IMR-90 (cell line): ENCODE measurements at regions not wholly inside any gene's neighbourhood (a gene's known extent, or its start where the extent isn't known, plus 50 kb on each side); places are given as distances from the start of the nearest gene placed in this dataset.
A peak's percentile ranks its signal among the peaks of the same experiment; 100 is the strongest.

ENCODE experiments used
- ATAC-seq: fragments of 200-7000 bp; cut with Tn5 transposase; 2 replicates; pipeline ENCODE4 v1.9.1; 2020; ENCODE audit warnings: low read depth, mild to moderate bottlenecking, moderate library complexity
- BruUV-seq: library from RNA; stranded (reverse); fragments of 400-500 nt; replicated peaks from 2 replicates; lab custom pipeline; 2021; lab: Mats Ljungman, UMichigan
- CTCF ChIA-PET: fragments of 300-600 bp; formaldehyde crosslinking; extraction: SDS; loops from one replicate; lab custom pipeline; 2021; ENCODE audit warnings: antibody characterized with exemption; lab: Yijun Ruan, JAX
- POLR2A ChIA-PET: fragments of 300-600 bp; sonication (Branson Sonifier 250); formaldehyde crosslinking; loops from one replicate; lab custom pipeline; 2022; ENCODE audit warnings: antibody characterized with exemption; ENCODE audit not compliant: unreplicated experiment; lab: Charles Lee
- DNase-seq: peaks from one replicate; pipeline ENCODE4 v3.0.0; 2013
- H2AFZ ChIP-seq: replicated peaks from 2 replicates; pipeline ENCODE3; 2013; ENCODE audit warnings: low read length, mild to moderate bottlenecking; ENCODE audit not compliant: poor library complexity
- H2AK5ac ChIP-seq: 2 replicates; pipeline ENCODE4 v1.6.1; 2013; ENCODE audit warnings: low read depth, low read length, inconsistent platforms
- H2AK9ac ChIP-seq: replicated peaks from 2 replicates; pipeline ENCODE3; 2013; ENCODE audit warnings: mild to moderate bottlenecking, low read depth, low read length, moderate library complexity; ENCODE audit not compliant: poor library complexity
- H2BK120ac ChIP-seq: 2 replicates; pipeline ENCODE4 v1.6.1; 2013; ENCODE audit warnings: low read depth, low read length, inconsistent platforms
- H2BK15ac ChIP-seq: 3 replicates; pipeline ENCODE4 v1.6.1; 2013; ENCODE audit warnings: low read depth, low read length, inconsistent platforms
- H2BK20ac ChIP-seq: 2 replicates; pipeline ENCODE4 v1.6.1; 2013; ENCODE audit warnings: low read depth, mild to moderate bottlenecking, inconsistent platforms, low read length, moderate library complexity
- H2BK5ac ChIP-seq: 2 replicates; pipeline ENCODE4 v1.6.1; 2013; ENCODE audit warnings: mild to moderate bottlenecking, low read depth, low read length, inconsistent platforms; ENCODE audit not compliant: poor library complexity, severe bottlenecking
- H3K14ac ChIP-seq: replicated peaks from 2 replicates; pipeline ENCODE4 v1.6.1; 2013; ENCODE audit warnings: low read depth, low read length, inconsistent platforms
- H3K18ac ChIP-seq: 2 replicates; pipeline ENCODE4 v1.6.1; 2013; ENCODE audit warnings: low read depth, low read length, control low read depth
- H3K23ac ChIP-seq: 2 replicates; pipeline ENCODE4 v1.6.1; 2013; ENCODE audit warnings: low read depth, low read length, inconsistent platforms
- H3K27ac ChIP-seq: 2 replicates; pipeline ENCODE4 v1.5.1; 2013; ENCODE audit warnings: mild to moderate bottlenecking, control low read depth, low read length; ENCODE audit not compliant: insufficient read depth
- H3K27me3 ChIP-seq: 2 replicates; pipeline ENCODE4 v1.6.1; 2013; ENCODE audit warnings: low read length; ENCODE audit not compliant: control insufficient read depth, insufficient read depth
- H3K36me3 ChIP-seq: 2 replicates; pipeline ENCODE4 v1.6.1; 2013; ENCODE audit warnings: low read length, mixed read lengths; ENCODE audit not compliant: control insufficient read depth, insufficient read depth
- H3K4ac ChIP-seq: 2 replicates; pipeline ENCODE4 v1.6.1; 2013; ENCODE audit warnings: low read depth, low read length, inconsistent platforms
- H3K4me1 ChIP-seq: 2 replicates; pipeline ENCODE4 v1.6.1; 2013; ENCODE audit warnings: low read length, mixed read lengths; ENCODE audit not compliant: control insufficient read depth, insufficient read depth
- H3K4me2 ChIP-seq: 2 replicates; pipeline ENCODE4 v1.6.1; 2013; ENCODE audit warnings: low read depth, mild to moderate bottlenecking, control low read depth, low read length, moderate library complexity
- H3K4me3 ChIP-seq: 2 replicates; pipeline ENCODE4 v1.5.1; 2013; ENCODE audit warnings: low read depth, mild to moderate bottlenecking, control low read depth, low read length, moderate library complexity; ENCODE audit not compliant: insufficient read depth
- H3K56ac ChIP-seq: 2 replicates; pipeline ENCODE4 v1.6.1; 2013; ENCODE audit warnings: low read length, inconsistent platforms; ENCODE audit not compliant: insufficient read depth; ENCODE audit errors: extremely low read depth
- H3K79me1 ChIP-seq, 2 experiments: 2 replicates each; pipeline ENCODE4 v1.6.1; 2013; ENCODE audit warnings: low read length in 2 of 2, inconsistent platforms in 1 of 2, low read depth in 1 of 2
- H3K9ac ChIP-seq: 2 replicates; pipeline ENCODE4 v1.6.1; 2013; ENCODE audit warnings: low read depth, low read length, control low read depth
- H3K9me1 ChIP-seq: 2 replicates; pipeline ENCODE4 v1.6.1; 2013; ENCODE audit warnings: low read length, inconsistent platforms; ENCODE audit not compliant: insufficient read depth
- H3K9me3 ChIP-seq: 2 replicates; pipeline ENCODE4 v1.6.1; 2013; ENCODE audit warnings: low read length; ENCODE audit not compliant: control insufficient read depth, insufficient read depth
- H4K20me1 ChIP-seq: 2 replicates; pipeline ENCODE4 v1.6.1; 2013; ENCODE audit warnings: low read length, inconsistent platforms; ENCODE audit not compliant: insufficient read depth
- H4K5ac ChIP-seq: 2 replicates; pipeline ENCODE4 v1.6.1; 2013; ENCODE audit warnings: mild to moderate bottlenecking, low read depth, low read length, control low read depth
- H4K8ac ChIP-seq, 2 experiments: 2 replicates each; pipeline ENCODE4 v1.6.1; 2013; ENCODE audit warnings: low read depth in 2 of 2, low read length in 2 of 2, control low read depth in 1 of 2, inconsistent platforms in 1 of 2
- H4K91ac ChIP-seq: 2 replicates; pipeline ENCODE4 v1.6.1; 2013; ENCODE audit warnings: low read depth, low read length, inconsistent platforms; ENCODE audit not compliant: insufficient read depth
- CEBPB ChIP-seq: IDR thresholded peaks from 2 replicates; pipeline ENCODE4 v1.6.1; 2012; ENCODE audit warnings: low read depth, low read length, improper control_type of control experiment
- CTCF ChIP-seq: conservative IDR thresholded peaks from 2 replicates; pipeline ENCODE4 v1.5.1; 2012; ENCODE audit warnings: mild to moderate bottlenecking, low read depth, low read length, improper control_type of control experiment
- ELK1 ChIP-seq: fragments of 150-350 bp; IDR thresholded peaks from 2 replicates; pipeline ENCODE4 v1.6.1; 2016; ENCODE audit warnings: low read depth, mild to moderate bottlenecking, low read length, moderate library complexity, borderline replicate concordance
- FOS ChIP-seq: fragments of 150-350 bp; IDR thresholded peaks from 2 replicates; pipeline ENCODE4 v1.6.1; 2016; ENCODE audit warnings: low read depth, low read length
- NFE2L2 ChIP-seq: fragments of 150-350 bp; IDR thresholded peaks from 2 replicates; pipeline ENCODE4 v1.6.1; 2016; ENCODE audit warnings: low read depth, mild to moderate bottlenecking, low read length
- RFX5 ChIP-seq: IDR thresholded peaks from 2 replicates; pipeline ENCODE4 v1.8.0; 2012; ENCODE audit warnings: low read depth, mild to moderate bottlenecking, low read length, moderate library complexity
- WGBS, 2 experiments: methylation state at CpG; one replicate each; pipeline versions ENCODE4 v1.1.5 to v1.1.7; 2013; ENCODE audit warnings: missing lambda C conversion rate in 2 of 2; ENCODE audit not compliant: insufficient read length in 1 of 2; ENCODE audit errors: extremely low coverage in 2 of 2; 5-methylcytosine and 5-hydroxymethylcytosine counted together
- dilution Hi-C: fragments of 300-500 bp; cut with HindIII; formaldehyde crosslinking; loops from one replicate; pipeline ENCODE4 v1.14.3; 2018; ENCODE audit warnings: low sequenced_read_pairs; ENCODE audit not compliant: unreplicated experiment
- in situ Hi-C: fragments of 300-500 bp; cut with MboI; formaldehyde crosslinking; loops from 3 replicates; pipeline ENCODE4 v1.14.3; 2019; ENCODE audit warnings: low sequenced_read_pairs, inconsistent platforms, mixed read lengths
- intact Hi-C: fragments of 100-400 bp; cut with micrococcal nuclease; formaldehyde crosslinking; loops from 2 replicates; pipeline ENCODE4 v1.10.0; 2022

- Histone ChIP-seq H3K23ac (peak overlapping the region; percentile 80; the same call in 1 of the 2 replicates), H3K9me1 (peaks cover 5% of the 10 kb centered on the region; the same call in 1 of the 2 replicates), H4K20me1 (no peaks in the 10 kb centered on the region), H3K4me3 (no peak overlapping the region), H3K56ac (peak overlapping the region; percentile 89; the same call in 1 of the 2 replicates), H2BK15ac (no peak overlapping the region; the same call in 2 of the 3 replicates), H3K18ac (peak overlapping the region; percentile 91), H3K79me1 (no peaks in the 10 kb centered on the region), H3K36me3 (no peaks in the 10 kb centered on the region), H4K5ac (peak overlapping the region; percentile 35; the same call in 1 of the 2 replicates), H3K4me2 (peak overlapping the region; percentile 8; the same call in 1 of the 2 replicates), H2AK5ac (no peak overlapping the region), H3K14ac (peak overlapping the region; percentile 73; the same call in 1 of the 2 replicates), H2BK120ac (peak overlapping the region; percentile 97; the same call in 1 of the 2 replicates), H3K9me3 (peaks cover 2% of the 10 kb centered on the region; the same call in 1 of the 2 replicates), H2BK5ac (peak overlapping the region; percentile 93), H3K4ac (peak overlapping the region; percentile 94), H4K8ac (peak overlapping the region; percentile 93 to 98), H2AFZ (peak overlapping the region; percentile 94), H4K91ac (peak overlapping the region; percentile 94; the same call in 1 of the 2 replicates), H3K9ac (0 out of 2 replicates have a peak overlapping the region, but pooled peaks have one; percentile 13), H3K27ac (peak overlapping the region; percentile 53), H3K4me1 (peaks cover 18% of the 10 kb centered on the region), H3K27me3 (no peaks in the 10 kb centered on the region), H2AK9ac (peak overlapping the region; percentile 97), H2BK20ac (peak overlapping the region; percentile 82; the same call in 1 of the 2 replicates)
- 7% methylated on average over 3 of the region's 7 CpGs; no CpG with 5 or more reads in 1 of the 2 experiments for WGBS, 2 experiments
- dilution Hi-C loops = no loop called here
- POLR2A ChIA-PET = interaction anchor here (0.6 to 0.7 kb wide), 2 partner anchors 34 to 405 kb away, joined by 3 read pairs; no protein-coding TSS in a partner anchor
- DNase-seq (no peak), ATAC-seq (no peak)
- intact Hi-C loops = loop anchor here (1.0 to 2.0 kb wide), 4 partner anchors 109 to 159 kb away; no protein-coding TSS in a partner anchor
- TF ChIP-seq FOS (no peak), ELK1 (no peak), CEBPB (peak; percentile 70; the same call in 1 of the 2 replicates), RFX5 (no peak), NFE2L2 (peak; percentile 3; the same call in 1 of the 2 replicates), CTCF (no peak)
- no TSS peak for BruUV-seq
- CTCF ChIA-PET = interaction anchor here (0.6 to 1.9 kb wide), 4 partner anchors 108 to 159 kb away, joined by 3 to 8 read pairs (median 6); partner anchors contain the start of gene ATF7IP
- in situ Hi-C loops = loop anchor here (5.0 kb wide), 1 partner anchor 515 kb away; a partner anchor contains a TSS
These were observed 108.2 kb upstream of the ATF7IP start for GRCh38 chr12:14257303-14257733.
